HepG2 (cell line): ENCODE measurements at regions not wholly inside any gene's neighbourhood (a gene's known extent, or its start where the extent isn't known, plus 50 kb on each side); places are given as distances from the start of the nearest gene placed in this dataset.

Experiments used
- ATAC-seq: fragments of 200-7000 bp; cut with Tn5 transposase; 3 replicates; pipeline ENCODE4 v1.9.1; 2020; ENCODE audit warnings: mild to moderate bottlenecking, moderate library complexity
- BruUV-seq: library from RNA; stranded (reverse); fragments of 400-500 nt; replicated peaks from 2 replicates; lab custom pipeline; 2021; lab: Mats Ljungman, UMichigan
- CTCF ChIA-PET: fragments of 300-600 bp; formaldehyde crosslinking; extraction: SDS; loops from one replicate; lab custom pipeline; 2021; ENCODE audit warnings: low total read pairs, inconsistent platforms, low intra/inter-chr PET ratio; lab: Yijun Ruan, JAX
- POLR2A ChIA-PET: fragments of 350-600 bp; sonication (Branson Sonifier 250); formaldehyde crosslinking; loops from one replicate; lab custom pipeline; 2020; ENCODE audit warnings: antibody characterized with exemption, inconsistent platforms; lab: Yijun Ruan, JAX
- DNase-seq: peaks from one replicate; pipeline ENCODE4 v3.0.0-alpha.2; 2015; ENCODE audit warnings: low spot score
- FAIRE-seq: peaks from 3 replicates; lab custom pipeline; 2011; peaks lifted over from hg19 to GRCh38; lab: Jason Lieb, UNC
- H2AFZ ChIP-seq: one replicate; pipeline ENCODE4 v1.6.1; 2011; ENCODE audit warnings: low read length, inconsistent platforms
- H3K27ac ChIP-seq: fragments of 300-600 bp; 3 replicates; pipeline ENCODE4 v1.8.0; 2011; ENCODE audit warnings: mixed run types, mild to moderate bottlenecking, mixed read lengths, low read length, inconsistent platforms; ENCODE audit not compliant: insufficient read depth; ENCODE audit errors: extremely low read length
- H3K27me3 ChIP-seq, 2 experiments: fragments of 200-600 bp in 1 of 2; 2 replicates in 1 of 2; 3 replicates in 1 of 2; pipeline versions ENCODE4 v1.6.0 to v1.8.0; 2011; ENCODE audit warnings: low read length in 2 of 2, mild to moderate bottlenecking in 2 of 2, moderate library complexity in 2 of 2, inconsistent platforms in 1 of 2; ENCODE audit not compliant: insufficient read depth in 2 of 2, control insufficient read depth in 1 of 2
- H3K36me3 ChIP-seq, 2 experiments: fragments of 200-600 bp in 1 of 2; replicated peaks in 1 of 2; 2 replicates in 1 of 2; 3 replicates in 1 of 2; pipeline versions ENCODE4 v1.5.1 to v1.8.0; 2011; ENCODE audit warnings: low read length in 2 of 2, inconsistent platforms in 1 of 2; ENCODE audit not compliant: insufficient read depth in 2 of 2, control insufficient read depth in 1 of 2
- H3K4me1 ChIP-seq: 2 replicates; pipeline ENCODE4 v1.5.1; 2012; ENCODE audit warnings: low read length, inconsistent platforms; ENCODE audit not compliant: insufficient read depth
- H3K4me2 ChIP-seq: 2 replicates; pipeline ENCODE4 v1.6.0; 2011; ENCODE audit warnings: low read depth, low read length, inconsistent platforms
- H3K4me3 ChIP-seq, 3 experiments: fragments of 200-600 bp in 1 of 3; sonication (generic), shearing (Covaris generic) in 1 of 3; replicated peaks in 1 of 3; 2 replicates each; pipeline ENCODE4 v1.5.1; 2011 to 2016; ENCODE audit warnings: low read length in 3 of 3, inconsistent platforms in 2 of 3, low read depth in 2 of 3, mild to moderate bottlenecking in 2 of 3, control low read depth in 1 of 3, mixed read lengths in 1 of 3; ENCODE audit not compliant: insufficient read depth in 1 of 3
- H3K79me2 ChIP-seq: one replicate; pipeline ENCODE4 v1.6.1; 2011; ENCODE audit warnings: low read length, inconsistent platforms; ENCODE audit not compliant: insufficient read depth
- H3K9ac ChIP-seq: 2 replicates; pipeline ENCODE4 v1.6.0; 2011; ENCODE audit warnings: mild to moderate bottlenecking, low read depth, low read length, inconsistent platforms; ENCODE audit not compliant: insufficient read depth
- H3K9me3 ChIP-seq: 2 replicates; pipeline ENCODE4 v1.5.1; 2012; ENCODE audit warnings: mild to moderate bottlenecking, low read length
- H4K20me1 ChIP-seq: 2 replicates; pipeline ENCODE4 v1.6.0; 2011; ENCODE audit warnings: inconsistent platforms, mild to moderate bottlenecking, low read length, moderate library complexity; ENCODE audit not compliant: insufficient read depth
- ERF ChIP-seq: IDR thresholded peaks from 2 replicates; pipeline ENCODE4 v1.6.1; 2018; ENCODE audit warnings: missing biosample characterization, missing genetic modification reagents
- GABPA ChIP-seq, 2 experiments: IDR thresholded peaks; 2 replicates each; pipeline ENCODE4 v1.6.1; 2011 to 2016; ENCODE audit warnings: low read depth in 2 of 2, low read length in 1 of 2, missing biosample characterization in 1 of 2, missing genetic modification characterization in 1 of 2
- HNF4A ChIP-seq: sonication (generic); formaldehyde crosslinking; IDR thresholded peaks from 2 replicates; pipeline ENCODE4 v1.4.0; 2020; ENCODE audit warnings: missing genetic modification reagents
- KDM5B ChIP-seq: sonication (generic); formaldehyde crosslinking; IDR thresholded peaks from 2 replicates; pipeline ENCODE4 v1.4.0; 2020; ENCODE audit warnings: missing genetic modification reagents, mild to moderate bottlenecking, borderline replicate concordance
- MBNL3 ChIP-seq: fragments of 250-450 bp; sonication (Bioruptor Pico); conservative IDR thresholded peaks from 2 replicates; pipeline ENCODE4 v1.8.0; 2022; ENCODE audit warnings: mild to moderate bottlenecking, inconsistent platforms
- NCOA1 ChIP-seq: sonication (generic); formaldehyde crosslinking; IDR thresholded peaks from 2 replicates; pipeline ENCODE4 v1.9.0; 2021; ENCODE audit warnings: missing genetic modification reagents
- NR2C2 ChIP-seq: sonication (generic); formaldehyde crosslinking; IDR thresholded peaks from 2 replicates; pipeline ENCODE4 v1.4.0; 2020; ENCODE audit warnings: missing genetic modification reagents, mild to moderate bottlenecking, moderate library complexity, borderline replicate concordance
- PHF5A ChIP-seq: IDR thresholded peaks from one replicate; pipeline ENCODE4 v1.6.1; 2018; ENCODE audit warnings: low read depth, missing genetic modification reagents; ENCODE audit not compliant: unreplicated experiment
- POLR2AphosphoS2 ChIP-seq: IDR thresholded peaks from 2 replicates; pipeline ENCODE4 v1.6.1; 2011; ENCODE audit warnings: low read depth, low read length, improper control_type of control experiment
- RAD21 ChIP-seq: fragments of 450-650 bp; formaldehyde crosslinking; IDR thresholded peaks from 2 replicates; pipeline ENCODE4 v1.5.0; 2020; ENCODE audit warnings: mild to moderate bottlenecking
- SRSF9 ChIP-seq: fragments of 200-400 bp; formaldehyde crosslinking; IDR thresholded peaks from 2 replicates; pipeline ENCODE4 v1.6.1; 2018; ENCODE audit warnings: borderline replicate concordance, mild to moderate bottlenecking, low read depth, low read length; ENCODE audit not compliant: insufficient read depth, poor library complexity, severe bottlenecking
- TBX3 ChIP-seq: fragments of 450-650 bp; IDR thresholded peaks from 2 replicates; pipeline ENCODE4 v1.6.1; 2017; ENCODE audit warnings: antibody characterized with exemption, mild to moderate bottlenecking, inconsistent platforms, borderline replicate concordance
- THAP11 ChIP-seq: IDR thresholded peaks from 2 replicates; pipeline ENCODE4 v1.6.1; 2016; ENCODE audit warnings: missing biosample characterization, missing genetic modification reagents
- ZNF251 ChIP-seq: sonication (generic); formaldehyde crosslinking; IDR thresholded peaks from 2 replicates; pipeline ENCODE4 v1.9.0; 2021; ENCODE audit warnings: mild to moderate bottlenecking, missing genetic modification reagents
- ZNF33A ChIP-seq: sonication (generic); formaldehyde crosslinking; IDR thresholded peaks from 2 replicates; pipeline ENCODE4 v1.5.1; 2020; ENCODE audit warnings: missing genetic modification reagents, mild to moderate bottlenecking, moderate library complexity, borderline replicate concordance
- ZNF7 ChIP-seq: IDR thresholded peaks from 2 replicates; pipeline ENCODE4 v1.6.1; 2016; ENCODE audit warnings: missing biosample characterization, missing genetic modification reagents
- ZSCAN21 ChIP-seq: sonication (generic); formaldehyde crosslinking; IDR thresholded peaks from 2 replicates; pipeline ENCODE4 v1.8.0; 2022; ENCODE audit warnings: mild to moderate bottlenecking, missing genetic modification reagents, moderate library complexity, borderline replicate concordance
- WGBS: methylation state at CpG from one replicate; pipeline ENCODE4 v1.1.6; 2017; ENCODE audit warnings: low lambda C conversion rate; 5-methylcytosine and 5-hydroxymethylcytosine counted together
- in situ Hi-C: cut with HindIII; loops from 2 replicates; pipeline ENCODE4 v1.10.0; 2017; ENCODE audit warnings: low pct_unique_long_range_greater_than_20kb; ENCODE audit not compliant: extremely low pct_ligation_motif_present
- intact Hi-C: fragments of 100-400 bp; cut with micrococcal nuclease; formaldehyde crosslinking; loops from one replicate; pipeline ENCODE4 v1.10.0; 2022; ENCODE audit not compliant: unreplicated experiment
- TF ChIP-seq, protein P1 (sequence below): sonication (generic); formaldehyde crosslinking; IDR thresholded peaks from 2 replicates; pipeline ENCODE4 v1.8.1; 2023; ENCODE audit warnings: missing genetic modification reagents, mild to moderate bottlenecking, borderline replicate concordance
- TF ChIP-seq, protein P2 (sequence below): sonication (generic); formaldehyde crosslinking; IDR thresholded peaks from 2 replicates; pipeline ENCODE4 v1.4.0; 2020; ENCODE audit warnings: missing genetic modification reagents
- TF ChIP-seq, protein P3 (sequence below): sonication (generic); formaldehyde crosslinking; IDR thresholded peaks from 2 replicates; pipeline ENCODE4 v1.4.0; 2020; ENCODE audit warnings: missing genetic modification reagents

DNA sequence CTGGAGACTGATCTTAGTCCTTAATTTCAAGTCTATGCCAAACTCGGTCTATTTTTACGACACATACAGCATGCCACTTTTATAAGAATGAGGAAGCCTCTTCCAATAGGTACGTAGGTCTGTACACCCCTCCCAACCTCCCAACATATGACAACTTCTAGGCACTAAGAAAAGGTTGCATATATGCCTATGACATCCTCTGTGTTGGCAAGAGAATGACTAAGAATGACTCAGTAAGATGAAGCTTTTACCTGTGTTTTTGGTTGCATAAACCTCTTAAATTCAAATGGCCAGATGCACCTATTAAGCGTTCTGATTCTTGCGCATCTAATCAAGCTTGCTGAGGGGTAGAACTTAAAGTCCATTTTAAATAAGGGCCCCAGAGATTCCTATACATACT is 586.4 kb upstream of the ZEB2 start:
- H2AFZ ChIP-seq, result no peak overlapping the region
- H3K9ac ChIP-seq, result no peak overlapping the region
- FAIRE-seq (no peak), DNase-seq (no peak), ATAC-seq (no peak)
- H4K20me1 ChIP-seq, result no peaks in the 10 kb centered on the region
- no TSS peak for BruUV-seq
- no peaks in the 10 kb centered on the region for H3K36me3 ChIP-seq
- peaks cover 10% of the 10 kb centered on the region for H3K4me1 ChIP-seq
- in situ Hi-C loops, result no loop called here
- H3K4me3 ChIP-seq, result no peak overlapping the region
- TF ChIP-seq HNF4A (CRISPR knock-in tag), result no peak
- no peak for TF ChIP-seq POLR2AphosphoS2
- no peak for TF ChIP-seq ZNF251 (CRISPR knock-in tag)
- TF ChIP-seq KDM5B (CRISPR knock-in tag), result no peak
- TF ChIP-seq SRSF9, result no peak
- TF ChIP-seq, protein P1, sequence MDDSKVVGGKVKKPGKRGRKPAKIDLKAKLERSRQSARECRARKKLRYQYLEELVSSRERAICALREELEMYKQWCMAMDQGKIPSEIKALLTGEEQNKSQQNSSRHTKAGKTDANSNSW (CRISPR knock-in tag), result no peak
- TF ChIP-seq THAP11 (CRISPR knock-in tag), result no peak
- no peak for TF ChIP-seq ZSCAN21
- POLR2A ChIA-PET, result no interaction called here
- H3K9me3 ChIP-seq, result no peaks in the 10 kb centered on the region
- no peak overlapping the region for H3K27ac ChIP-seq
- no peaks in the 10 kb centered on the region for H3K79me2 ChIP-seq
- CTCF ChIA-PET, result no interaction called here
- 44% methylated on average over 5 of the region's 5 CpGs for WGBS
- no peak overlapping the region for H3K4me2 ChIP-seq
- H3K27me3 ChIP-seq, result no peaks in the 10 kb centered on the region
- intact Hi-C loops, result no loop called here

DNA sequence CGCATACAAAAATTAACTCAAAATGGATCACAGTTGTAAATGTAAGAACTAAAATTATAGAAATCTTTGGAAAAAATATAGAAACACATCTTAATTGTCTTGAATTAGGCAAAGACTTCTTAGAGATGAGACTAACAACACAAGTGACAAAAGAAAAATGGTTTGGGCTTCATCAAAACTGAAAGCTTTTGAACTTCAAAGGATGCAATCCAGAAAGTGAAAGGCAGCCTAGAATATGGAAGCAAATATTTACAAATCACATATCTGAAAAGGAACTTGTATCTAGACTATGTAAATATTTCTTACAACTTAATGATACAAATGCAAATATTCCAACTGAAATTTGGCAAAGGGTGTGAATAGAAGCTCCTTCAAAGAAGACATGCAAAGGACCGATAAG is 582.8 kb upstream of the ZEB2 start:
- ATAC-seq (no peak), DNase-seq (no peak), FAIRE-seq (no peak)
- Histone ChIP-seq H3K9me3 (no peaks in the 10 kb centered on the region), H2AFZ (no peak overlapping the region), H3K4me1 (no peaks in the 10 kb centered on the region), H3K9ac (no peak overlapping the region), H3K4me2 (no peak overlapping the region), H3K4me3 (no peak overlapping the region), H3K36me3 (no peaks in the 10 kb centered on the region), H3K27ac (no peak overlapping the region), H3K79me2 (no peaks in the 10 kb centered on the region), H3K27me3 (no peaks in the 10 kb centered on the region), H4K20me1 (no peaks in the 10 kb centered on the region)
- in situ Hi-C loops (no loop called here), intact Hi-C loops (no loop called here)
- BruUV-seq, result no TSS peak
- TF ChIP-seq GABPA (IDR thresholded peaks at IDR 0.05; ENCODE audit: low read depth, low read length) (no peak), GABPA (CRISPR knock-in tag; IDR thresholded peaks at IDR 0.05; ENCODE audit: low read depth) (no peak), PHF5A (CRISPR knock-in tag) (no peak), NR2C2 (no peak), RAD21 (CRISPR knock-in tag) (no peak), MBNL3 (CRISPR knock-in tag) (no peak), NCOA1 (CRISPR knock-in tag) (no peak), ERF (CRISPR knock-in tag) (no peak), ZNF7 (CRISPR knock-in tag) (no peak), ZNF33A (CRISPR knock-in tag) (no peak), TBX3 (no peak)
- TF ChIP-seq, protein P2, sequence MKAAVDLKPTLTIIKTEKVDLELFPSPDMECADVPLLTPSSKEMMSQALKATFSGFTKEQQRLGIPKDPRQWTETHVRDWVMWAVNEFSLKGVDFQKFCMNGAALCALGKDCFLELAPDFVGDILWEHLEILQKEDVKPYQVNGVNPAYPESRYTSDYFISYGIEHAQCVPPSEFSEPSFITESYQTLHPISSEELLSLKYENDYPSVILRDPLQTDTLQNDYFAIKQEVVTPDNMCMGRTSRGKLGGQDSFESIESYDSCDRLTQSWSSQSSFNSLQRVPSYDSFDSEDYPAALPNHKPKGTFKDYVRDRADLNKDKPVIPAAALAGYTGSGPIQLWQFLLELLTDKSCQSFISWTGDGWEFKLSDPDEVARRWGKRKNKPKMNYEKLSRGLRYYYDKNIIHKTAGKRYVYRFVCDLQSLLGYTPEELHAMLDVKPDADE (CRISPR knock-in tag), result no peak
- TF ChIP-seq, protein P3, sequence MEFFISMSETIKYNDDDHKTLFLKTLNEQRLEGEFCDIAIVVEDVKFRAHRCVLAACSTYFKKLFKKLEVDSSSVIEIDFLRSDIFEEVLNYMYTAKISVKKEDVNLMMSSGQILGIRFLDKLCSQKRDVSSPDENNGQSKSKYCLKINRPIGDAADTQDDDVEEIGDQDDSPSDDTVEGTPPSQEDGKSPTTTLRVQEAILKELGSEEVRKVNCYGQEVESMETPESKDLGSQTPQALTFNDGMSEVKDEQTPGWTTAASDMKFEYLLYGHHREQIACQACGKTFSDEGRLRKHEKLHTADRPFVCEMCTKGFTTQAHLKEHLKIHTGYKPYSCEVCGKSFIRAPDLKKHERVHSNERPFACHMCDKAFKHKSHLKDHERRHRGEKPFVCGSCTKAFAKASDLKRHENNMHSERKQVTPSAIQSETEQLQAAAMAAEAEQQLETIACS (CRISPR knock-in tag), result no peak
- ChIA-PET POLR2A (no interaction called here), CTCF (no interaction called here)
- WGBS, result 54% methylated on average over 2 of the region's 2 CpGs
